Fibroblast of skin of right quadriceps (primary cell): ENCODE measurements at regions not wholly inside any gene's neighbourhood (a gene's known extent, or its start where the extent isn't known, plus 50 kb on each side); places are given as distances from the start of the nearest gene placed in this dataset.

Experiments
- DNase-seq: peaks from one replicate; pipeline ENCODE4 v3.0.0-alpha.2; 2013

GRCh38 chr14:27114180-27114579, 516.3 kb upstream of the NOVA1 start:
- no peak for DNase-seq

- DNase-seq: no peak
Measured at GRCh38 chr14:27123162-27123561, 525.3 kb upstream of the NOVA1 start.

GRCh38 chr14:27127838-27128237, 530.0 kb upstream of the NOVA1 start:
- no peak for DNase-seq

GRCh38 chr14:27134200-27134599, 536.4 kb upstream of the NOVA1 start:
- DNase-seq: no peak

- no peak for DNase-seq
Measured at GRCh38 chr14:27145170-27145569, 547.3 kb upstream of the NOVA1 start.

GRCh38 chr14:27148143-27148542, 550.3 kb upstream of the NOVA1 start:
- DNase-seq: no peak

- DNase-seq: no peak
Measured at GRCh38 chr14:27164139-27164538, 566.3 kb upstream of the NOVA1 start.

GRCh38 chr14:27175489-27175888, 577.7 kb upstream of the NOVA1 start:
- no peak for DNase-seq

- DNase-seq: no peak
Measured at GRCh38 chr14:27181333-27181732, 583.5 kb upstream of the NOVA1 start.

GRCh38 chr14:27184427-27184826, 586.6 kb upstream of the NOVA1 start:
- peak; percentile 52 for DNase-seq

GRCh38 chr14:27186048-27186447, 588.2 kb upstream of the NOVA1 start:
- no peak for DNase-seq

GRCh38 chr14:27187136-27187535, 589.3 kb upstream of the NOVA1 start:
- no peak for DNase-seq

- peak; percentile 18 for DNase-seq
Measured at GRCh38 chr14:27190296-27190695, 592.5 kb upstream of the NOVA1 start.

- no peak for DNase-seq
Measured at GRCh38 chr14:27199272-27199671, 601.4 kb upstream of the NOVA1 start.

- no peak for DNase-seq
Measured at GRCh38 chr14:27205036-27205435, 607.2 kb upstream of the NOVA1 start.

GRCh38 chr14:27211741-27212140, 613.9 kb upstream of the NOVA1 start:
- no peak for DNase-seq

- DNase-seq: no peak
Measured at GRCh38 chr14:27222671-27223070, 624.8 kb upstream of the NOVA1 start.

GRCh38 chr14:27223906-27224305, 626.1 kb upstream of the NOVA1 start:
- no peak for DNase-seq

GRCh38 chr14:27228053-27228452, 630.2 kb upstream of the NOVA1 start:
- no peak for DNase-seq

- DNase-seq: no peak
Measured at GRCh38 chr14:27234331-27234730, 636.5 kb upstream of the NOVA1 start.

GRCh38 chr14:27236601-27237000, 638.8 kb upstream of the NOVA1 start:
- DNase-seq: no peak

GRCh38 chr14:27242874-27243273, 645.0 kb upstream of the NOVA1 start:
- peak; percentile 15 for DNase-seq

- DNase-seq: peak; percentile 36
Measured at GRCh38 chr14:27243365-27243764, 645.5 kb upstream of the NOVA1 start.

GRCh38 chr14:27245947-27246346, 648.1 kb upstream of the NOVA1 start:
- no peak for DNase-seq

- DNase-seq: no peak
Measured at GRCh38 chr14:27253966-27254365, 656.1 kb upstream of the NOVA1 start.

GRCh38 chr14:27256805-27257204, 659.0 kb upstream of the NOVA1 start:
- no peak for DNase-seq
